RWPE1 (cell line): ENCODE measurements at regions not wholly inside any gene's neighbourhood (a gene's known extent, or its start where the extent isn't known, plus 50 kb on each side); places are given as distances from the start of the nearest gene placed in this dataset.
"Not testable (repeated sequence)": the region's sequence is repeated elsewhere in the genome, so short reads cannot be mapped to it uniquely, and the experiment has no call there.

Source experiments
- CTCF ChIA-PET: fragments of 350-600 bp; sonication (Branson Sonifier 250); formaldehyde crosslinking; extraction: SDS; loops from one replicate; lab custom pipeline; 2021; lab: Yijun Ruan, JAX
- POLR2A ChIA-PET: fragments of 400-600 bp; formaldehyde crosslinking; extraction: SDS; loops from one replicate; lab custom pipeline; 2020; ENCODE audit warnings: antibody characterized with exemption; ENCODE audit not compliant: low non-redundant PET; lab: Yijun Ruan, JAX
- DNase-seq: peaks from one replicate; pipeline ENCODE4 v3.0.0; 2012; ENCODE audit warnings: low spot score
- H3K27ac ChIP-seq: fragments of 450-650 bp; 2 replicates; pipeline ENCODE4 v1.5.1; 2017
- TF ChIP-seq, protein P1 (sequence below): fragments of 450-650 bp; conservative IDR thresholded peaks from 2 replicates; pipeline ENCODE4 v1.5.1; 2017; ENCODE audit warnings: low read depth, mild to moderate bottlenecking

DNA sequence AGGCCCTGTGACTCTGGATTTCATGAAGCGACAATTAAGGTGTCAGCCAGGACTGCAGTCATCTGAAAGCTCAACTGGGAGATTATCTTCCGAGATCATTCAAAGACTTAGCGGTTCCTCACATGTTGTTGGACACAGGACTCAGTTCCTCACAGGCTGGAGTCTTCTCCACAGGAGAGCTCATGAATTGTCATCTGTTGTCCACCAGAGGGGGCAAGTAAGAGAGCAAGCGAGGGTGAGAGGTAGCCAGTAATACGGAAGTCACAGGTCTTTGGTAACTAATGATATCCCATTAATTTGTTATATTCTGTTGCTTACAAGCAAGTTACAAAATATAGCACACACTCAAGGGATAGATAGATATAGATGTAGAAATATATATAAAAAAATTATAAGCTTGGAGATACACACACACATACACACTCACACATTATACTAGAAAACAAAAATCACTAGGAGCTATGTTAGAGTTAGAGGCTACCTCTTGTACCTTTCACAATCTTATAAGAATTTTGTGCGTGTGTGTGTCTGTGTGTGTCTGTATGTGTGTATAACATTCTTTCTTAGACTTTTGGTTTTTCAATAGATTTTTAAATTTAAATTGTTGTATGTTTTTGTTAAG lies 1695.3 kb downstream of the BRINP3 start:
- ChIA-PET CTCF (interaction anchor here (0.5 to 1.9 kb wide), 20 partner anchors 9 to 1759 kb away, joined by 3 to 8 read pairs (median 3); no protein-coding TSS in a partner anchor), POLR2A (no interaction called here)
- no peak overlapping the region for H3K27ac ChIP-seq
- peak; percentile 59 for DNase-seq
- TF ChIP-seq, protein P1, sequence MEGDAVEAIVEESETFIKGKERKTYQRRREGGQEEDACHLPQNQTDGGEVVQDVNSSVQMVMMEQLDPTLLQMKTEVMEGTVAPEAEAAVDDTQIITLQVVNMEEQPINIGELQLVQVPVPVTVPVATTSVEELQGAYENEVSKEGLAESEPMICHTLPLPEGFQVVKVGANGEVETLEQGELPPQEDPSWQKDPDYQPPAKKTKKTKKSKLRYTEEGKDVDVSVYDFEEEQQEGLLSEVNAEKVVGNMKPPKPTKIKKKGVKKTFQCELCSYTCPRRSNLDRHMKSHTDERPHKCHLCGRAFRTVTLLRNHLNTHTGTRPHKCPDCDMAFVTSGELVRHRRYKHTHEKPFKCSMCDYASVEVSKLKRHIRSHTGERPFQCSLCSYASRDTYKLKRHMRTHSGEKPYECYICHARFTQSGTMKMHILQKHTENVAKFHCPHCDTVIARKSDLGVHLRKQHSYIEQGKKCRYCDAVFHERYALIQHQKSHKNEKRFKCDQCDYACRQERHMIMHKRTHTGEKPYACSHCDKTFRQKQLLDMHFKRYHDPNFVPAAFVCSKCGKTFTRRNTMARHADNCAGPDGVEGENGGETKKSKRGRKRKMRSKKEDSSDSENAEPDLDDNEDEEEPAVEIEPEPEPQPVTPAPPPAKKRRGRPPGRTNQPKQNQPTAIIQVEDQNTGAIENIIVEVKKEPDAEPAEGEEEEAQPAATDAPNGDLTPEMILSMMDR: peak; percentile 45

GRCh38 chr1:188794969-188795368 lies 1682.7 kb downstream of the BRINP3 start:
- ChIA-PET CTCF (interaction anchor here (0.6 to 1.7 kb wide), 2 partner anchors 13 to 986 kb away, joined by 3 to 4 read pairs; no protein-coding TSS in a partner anchor), POLR2A (no interaction called here)
- no peak overlapping the region for H3K27ac ChIP-seq
- TF ChIP-seq, protein P1: no peak
- DNase-seq: no peak

GRCh38 chr1:188812153-188812552 lies 1665.5 kb downstream of the BRINP3 start:
- POLR2A ChIA-PET, H3K27ac ChIP-seq, DNase-seq: not testable (repeated sequence)
- CTCF ChIA-PET: interaction anchor here (0.7 kb wide), 1 partner anchor 10 kb away, joined by 3 read pairs; no protein-coding TSS in a partner anchor

GRCh38 chr1:188812836-188813573 lies 1664.7 kb downstream of the BRINP3 start:
- POLR2A ChIA-PET, H3K27ac ChIP-seq: not testable (repeated sequence)
- CTCF ChIA-PET: interaction anchor here (0.6 kb wide), 1 partner anchor 1888 kb away, joined by 3 read pairs; no protein-coding TSS in a partner anchor

DNA sequence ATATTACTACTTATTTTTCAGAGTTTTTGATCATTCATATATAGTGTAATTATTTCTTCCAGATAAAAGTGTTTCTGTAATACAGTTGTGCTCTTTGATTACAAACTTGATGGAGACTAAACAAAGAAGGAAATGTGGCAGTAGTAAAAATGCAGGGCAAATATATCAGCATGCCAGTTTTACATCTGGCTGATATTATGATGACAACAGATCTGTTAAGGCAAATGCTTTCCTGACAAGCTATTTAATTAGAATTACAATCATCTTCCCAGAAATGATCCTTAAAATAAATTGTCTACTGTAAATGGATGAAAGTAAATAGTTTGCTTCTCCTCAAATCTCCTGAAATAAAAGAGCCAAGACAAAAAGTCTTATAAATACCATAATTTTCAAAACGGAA lies 1659.8 kb downstream of the BRINP3 start:
- DNase-seq: no peak

More at GRCh38 chr1:188812836-188813573, 1664.7 kb downstream of the BRINP3 start:
- not testable (repeated sequence) for DNase-seq

GRCh38 chr1:188822248-188822647 lies 1655.4 kb downstream of the BRINP3 start:
- ChIA-PET CTCF (interaction anchor here (0.6 to 0.9 kb wide), 2 partner anchors 10 to 40 kb away, joined by 3 to 4 read pairs; no protein-coding TSS in a partner anchor), POLR2A (no interaction called here)
- TF ChIP-seq, protein P1: no peak
- no peak for DNase-seq
- H3K27ac ChIP-seq: no peak overlapping the region

More for the DNA sequence above, 1659.8 kb downstream of the BRINP3 start:
- TF ChIP-seq, protein P1: no peak
- ChIA-PET CTCF (interaction anchor here (0.7 kb wide), 1 partner anchor 1503 kb away, joined by 3 read pairs; no protein-coding TSS in a partner anchor), POLR2A (no interaction called here)
- no peak overlapping the region for H3K27ac ChIP-seq

GRCh38 chr1:188825471-188825870 lies 1652.2 kb downstream of the BRINP3 start:
- H3K27ac ChIP-seq: no peak overlapping the region
- DNase-seq: no peak
- ChIA-PET CTCF (interaction anchor here (0.5 kb wide), 1 partner anchor 43 kb away, joined by 3 read pairs; no protein-coding TSS in a partner anchor), POLR2A (no interaction called here)
- TF ChIP-seq, protein P1: no peak
